ENCODE measurements at regions not wholly inside any gene's neighbourhood (a gene's known extent, or its start where the extent isn't known, plus 50 kb on each side); places are given as distances from the start of the nearest gene placed in this dataset.
"Not testable (repeated sequence)": the region's sequence is repeated elsewhere in the genome, so short reads cannot be mapped to it uniquely, and the experiment has no call there.

- DNase-seq = no peak
Measured at GRCh38 chr2:239723486-239724193, 301.5 kb downstream of the NDUFA10 start.

DNA sequence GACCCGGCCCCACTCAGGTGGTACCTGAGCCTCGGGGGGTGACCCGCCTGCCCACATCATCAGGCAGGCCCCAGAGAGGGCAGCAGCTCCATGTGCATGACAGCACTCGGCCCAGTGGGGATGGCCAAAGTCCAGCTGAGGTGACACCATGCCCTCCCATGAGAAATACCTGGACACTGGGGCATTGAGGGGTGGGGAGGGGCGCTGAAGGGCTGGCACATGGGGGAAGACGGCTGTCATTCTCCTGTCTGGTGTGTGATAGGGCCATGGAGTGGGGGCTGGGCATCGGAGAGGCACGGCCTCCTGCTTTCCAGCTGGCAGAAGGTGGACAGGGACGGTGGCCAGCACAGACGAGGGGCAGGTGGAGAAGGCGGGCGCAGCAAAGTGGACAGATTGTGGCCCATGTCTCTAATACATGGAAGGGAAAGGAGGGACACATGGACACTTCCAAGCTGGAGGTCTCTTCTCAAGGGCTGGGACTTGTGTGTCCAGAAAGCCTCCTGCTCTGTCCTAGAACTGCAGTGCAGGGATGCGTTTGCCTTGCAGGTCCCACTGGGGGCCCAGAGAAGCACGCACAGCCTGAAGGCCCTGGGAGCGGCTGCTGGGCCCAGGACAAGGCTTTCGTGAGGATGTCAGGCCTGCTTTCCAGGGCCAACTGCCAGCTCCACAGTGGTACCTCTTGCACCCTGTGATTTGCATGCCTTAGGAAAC lies 302.2 kb downstream of the NDUFA10 start:
- no peak for DNase-seq

- no peak for DNase-seq
Measured at GRCh38 chr2:239721991-239722759, 303.0 kb downstream of the NDUFA10 start.

DNA sequence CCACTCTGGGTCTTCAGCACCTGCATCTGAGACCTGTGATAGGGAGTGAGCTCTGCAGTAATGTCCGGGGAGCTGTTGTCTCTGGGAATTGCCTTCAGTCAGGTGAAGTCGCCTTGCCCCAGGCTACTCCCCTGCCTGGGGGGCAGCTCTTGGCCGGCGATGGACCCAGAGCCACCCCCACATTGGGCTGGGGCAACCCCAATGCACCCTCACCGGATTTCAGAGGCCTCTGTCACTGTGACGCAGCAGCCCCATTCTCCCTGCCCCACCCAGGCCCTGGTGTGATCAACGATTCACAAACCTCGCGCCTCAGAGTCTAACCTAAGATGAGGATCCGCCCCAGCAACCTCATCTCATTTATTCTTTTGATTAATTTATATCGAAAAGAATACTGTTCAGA lies 303.6 kb downstream of the NDUFA10 start:
- no peak for DNase-seq

GRCh38 chr2:239720361-239721360 lies 304.5 kb downstream of the NDUFA10 start:
- DNase-seq = no peak

GRCh38 chr2:239719791-239720360 lies 305.3 kb downstream of the NDUFA10 start:
- no peak for DNase-seq

- not testable (repeated sequence) for DNase-seq
Measured at GRCh38 chr2:239718991-239719390, 306.2 kb downstream of the NDUFA10 start.

- DNase-seq = no peak
Measured at GRCh38 chr2:239717706-239718105, 307.4 kb downstream of the NDUFA10 start.

- no peak for DNase-seq
Measured at GRCh38 chr2:239717319-239717675, 307.8 kb downstream of the NDUFA10 start.

DNA sequence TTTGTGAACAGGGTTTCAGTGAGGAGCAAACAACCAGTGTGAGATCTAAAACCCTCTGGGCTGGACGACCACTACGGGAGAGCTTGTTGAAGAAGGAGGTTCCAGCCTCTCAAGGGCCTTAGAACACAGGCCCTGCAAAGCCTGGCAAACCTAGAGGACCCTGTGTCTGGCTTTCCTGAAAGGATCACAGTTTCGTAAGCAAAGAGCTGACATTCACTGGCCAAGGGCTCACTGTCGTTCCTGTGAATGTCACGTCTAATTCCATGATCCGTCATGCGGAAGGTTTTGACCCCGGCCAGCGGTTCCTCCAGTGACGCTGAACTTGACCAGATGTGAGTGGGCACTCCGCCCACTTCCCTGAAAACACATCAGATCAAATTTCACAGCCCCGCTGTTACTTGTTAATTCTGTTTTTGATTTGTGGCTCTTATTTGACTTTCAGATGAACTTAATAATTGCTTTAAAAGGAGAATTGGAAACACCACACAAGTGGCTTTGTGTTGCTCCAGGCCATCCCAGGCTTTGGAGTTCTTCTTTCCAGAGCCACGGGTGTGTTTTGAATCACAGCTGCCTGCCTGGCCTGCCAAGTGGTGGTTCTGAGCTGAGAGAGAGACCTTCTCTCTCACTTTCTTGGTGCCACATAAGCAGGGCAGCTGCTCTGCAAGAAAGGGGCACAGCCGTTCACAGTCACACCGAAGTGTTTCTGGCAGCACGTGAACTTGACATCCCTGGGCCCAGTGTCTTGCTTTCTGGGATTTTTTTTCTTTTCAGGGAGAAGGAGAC lies 308.4 kb downstream of the NDUFA10 start:
- no peak for DNase-seq

DNA sequence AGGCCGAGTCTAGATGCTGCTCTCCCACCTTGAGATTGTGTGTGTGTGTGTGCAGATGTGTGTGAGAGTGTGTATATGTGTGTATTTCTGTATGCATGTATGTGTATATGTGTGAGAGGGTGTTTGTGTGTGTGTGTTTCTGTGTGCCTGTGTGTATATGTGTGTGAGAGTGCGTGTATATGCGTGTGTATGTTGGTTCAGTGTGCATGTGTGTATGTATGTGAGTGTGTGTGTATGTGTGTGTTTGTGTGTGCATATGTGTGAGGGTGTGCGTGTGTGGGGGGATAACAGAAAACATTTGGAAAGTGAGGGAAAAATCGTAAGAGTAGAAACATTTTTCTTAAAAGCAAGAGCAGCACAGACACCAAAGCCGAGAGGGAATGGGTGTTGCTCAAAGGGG lies 309.1 kb downstream of the NDUFA10 start:
- DNase-seq = no peak

DNA sequence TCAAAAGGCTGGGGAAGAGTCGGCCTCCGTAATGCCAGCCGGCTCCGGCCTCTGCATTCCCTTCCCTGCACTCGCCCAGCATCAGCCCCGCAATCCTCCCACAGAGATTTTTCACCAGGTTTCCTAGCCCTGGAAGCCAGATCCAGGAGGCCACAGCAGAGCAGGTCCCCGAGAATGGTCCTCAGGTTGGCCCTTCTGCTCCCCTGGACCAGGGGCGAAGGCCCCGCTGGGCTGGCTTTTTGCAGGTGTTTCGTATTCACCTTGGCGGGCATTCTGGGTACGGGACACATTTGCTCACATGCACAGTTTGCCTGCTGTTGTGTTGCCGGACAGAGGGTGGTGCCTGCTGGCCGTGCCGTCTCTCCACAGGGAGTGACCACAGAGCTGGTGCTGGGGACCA lies 309.5 kb downstream of the NDUFA10 start:
- no peak for DNase-seq

DNA sequence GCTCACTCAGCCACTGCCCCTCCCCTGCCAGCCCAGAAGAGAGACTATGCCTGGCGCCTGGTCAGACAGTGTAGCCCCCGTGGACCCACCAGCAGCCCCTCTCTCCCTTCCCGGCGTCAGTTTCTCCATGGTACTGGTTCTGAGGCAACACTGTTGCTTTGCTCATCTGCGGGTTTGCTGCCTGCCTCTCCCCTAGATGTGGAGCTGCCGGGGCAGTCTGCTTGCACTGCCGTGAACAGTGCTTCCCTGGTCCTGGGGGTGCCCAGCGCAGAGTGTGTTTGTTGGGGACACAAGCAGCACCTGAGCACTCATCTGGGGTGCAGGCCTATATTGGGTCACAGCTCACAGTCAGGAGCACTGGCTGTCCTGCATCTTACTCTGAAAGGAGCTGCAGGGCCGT lies 309.9 kb downstream of the NDUFA10 start:
- no peak for DNase-seq

- DNase-seq = no peak
Measured at GRCh38 chr2:239714116-239714515, 311.0 kb downstream of the NDUFA10 start.

DNA sequence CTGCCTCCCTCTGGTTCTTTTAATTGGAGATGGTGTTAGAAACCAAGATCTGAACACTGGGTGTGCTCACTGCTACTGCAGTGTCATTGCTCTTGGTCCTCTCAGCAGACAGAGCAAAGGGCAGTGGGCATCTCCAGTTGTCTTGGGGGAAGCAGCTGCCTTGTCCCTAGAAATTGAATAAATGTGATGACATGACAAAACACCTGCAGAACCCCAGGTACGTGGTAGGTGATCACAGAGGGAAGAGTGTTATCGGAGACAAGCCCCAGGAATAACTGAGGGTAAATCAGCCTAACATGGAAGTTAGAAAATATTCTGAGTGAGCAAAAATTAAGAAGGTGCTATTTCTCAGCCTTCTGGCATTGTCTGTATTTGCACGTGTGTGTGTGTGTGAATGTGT lies 311.9 kb upstream of the HDAC4 start:
- DNase-seq = no peak

DNA sequence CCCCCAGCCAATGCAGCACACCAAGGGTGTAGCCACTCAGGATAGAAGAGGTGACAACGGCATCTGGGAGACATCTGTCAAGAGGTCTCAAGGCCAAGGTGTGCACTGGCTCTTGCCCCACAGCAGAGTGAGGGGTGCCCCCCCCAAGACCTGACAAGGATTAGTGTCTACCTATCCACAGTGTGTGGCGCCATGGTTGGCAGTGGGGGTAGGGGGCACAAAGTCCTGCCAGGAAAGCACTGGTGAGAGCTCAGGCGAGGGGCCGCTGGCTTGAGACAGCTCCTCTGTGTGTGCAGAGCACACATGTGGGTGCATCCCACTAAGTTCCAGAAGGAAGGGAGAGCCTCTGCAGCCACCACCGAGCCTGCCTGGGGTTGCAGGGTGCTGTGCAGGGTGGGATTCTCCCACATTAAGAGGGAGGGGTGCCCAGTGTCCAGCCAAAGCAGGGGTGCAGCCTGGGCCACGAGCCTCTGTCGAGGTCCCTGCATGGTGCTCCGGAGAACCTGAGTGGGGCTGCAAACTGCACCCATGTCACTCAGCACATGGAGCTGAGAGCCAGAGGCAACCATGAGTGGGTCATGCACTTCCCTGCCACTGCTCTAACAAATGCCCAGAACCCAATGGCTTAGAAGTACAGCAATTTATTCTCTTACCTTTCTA lies 311.2 kb upstream of the HDAC4 start:
- no peak for DNase-seq

GRCh38 chr2:239710953-239711861 lies 310.4 kb upstream of the HDAC4 start:
- no peak for DNase-seq

- DNase-seq = no peak
Measured at GRCh38 chr2:239706367-239706766, 305.5 kb upstream of the HDAC4 start.

DNA sequence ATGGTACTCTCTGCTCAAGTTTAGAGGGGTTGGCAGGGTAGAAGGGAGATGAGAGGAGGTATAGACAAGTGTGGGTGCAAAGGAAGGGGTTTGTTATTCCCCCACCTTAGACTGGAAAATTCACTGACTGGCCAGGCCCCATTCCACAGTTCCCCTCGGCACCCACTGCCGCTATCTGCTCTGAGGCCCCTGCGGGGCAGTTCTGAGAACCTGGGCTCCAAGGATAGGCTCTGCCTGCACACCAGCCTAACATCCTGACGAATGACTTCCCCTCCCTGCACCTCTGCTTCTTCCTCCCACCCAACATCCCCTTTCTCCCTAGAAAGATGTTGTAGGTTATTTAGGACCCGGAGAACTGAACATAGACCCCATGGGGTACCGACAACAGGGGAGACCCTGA lies 303.9 kb upstream of the HDAC4 start:
- DNase-seq = no peak

DNA sequence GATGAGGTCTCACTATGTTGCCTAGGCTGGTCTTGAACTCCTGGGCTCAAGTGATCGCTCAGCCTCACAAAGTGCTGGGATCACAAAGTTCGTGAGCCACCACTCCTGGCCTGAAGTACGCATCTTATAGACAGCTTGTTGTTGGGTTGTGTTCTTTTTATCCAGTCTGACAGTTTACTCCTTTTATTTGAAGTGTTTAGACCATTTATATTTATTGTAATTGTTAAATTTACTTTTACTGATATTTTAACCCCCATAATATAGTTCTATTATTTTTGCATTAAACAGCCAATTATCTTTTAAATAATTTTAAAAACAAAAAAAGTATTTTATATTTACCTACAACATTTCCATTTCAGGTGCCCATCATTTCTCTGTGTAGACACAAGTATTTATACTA lies 303.0 kb upstream of the HDAC4 start:
- no peak for DNase-seq
